ENCODE measurements at regions not wholly inside any gene's neighbourhood (a gene's known extent, or its start where the extent isn't known, plus 50 kb on each side); places are given as distances from the start of the nearest gene placed in this dataset.
A peak's percentile ranks its signal among the peaks of the same experiment; 100 is the strongest.

DNA sequence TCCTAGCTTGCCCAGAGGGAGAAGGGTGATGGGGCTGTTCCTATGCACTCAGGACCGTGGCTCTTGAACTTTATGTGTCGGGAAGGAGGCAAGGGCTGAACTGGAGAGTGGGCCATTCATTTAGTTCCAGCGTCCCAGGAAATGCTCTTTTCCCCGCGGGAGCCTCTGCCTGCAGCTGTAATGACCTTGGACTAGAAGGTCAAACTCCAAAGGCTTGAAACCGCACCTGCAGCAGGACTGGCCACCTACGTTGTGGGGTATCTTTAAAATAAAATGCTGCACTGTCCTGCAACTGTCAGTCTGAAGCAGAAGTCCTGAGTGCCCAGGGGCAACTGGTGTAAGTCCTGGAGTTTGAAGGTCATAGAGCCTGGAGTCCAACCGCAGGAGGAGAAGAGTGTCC lies 61.5 kb upstream of the LSM6 start:
- H3K36me3 ChIP-seq (ENCODE audit: low read depth): no peaks in the 10 kb centered on the region
- intact Hi-C loops (cut with DNase I, micrococcal nuclease): no loop called here
- H3K4me1 ChIP-seq (ENCODE audit: low read depth): no peaks in the 10 kb centered on the region
- no peak overlapping the region for H3K4me3 ChIP-seq
- no peaks in the 10 kb centered on the region for H3K9me3 ChIP-seq
- ATAC-seq: no peak
- TF ChIP-seq, protein P1, sequence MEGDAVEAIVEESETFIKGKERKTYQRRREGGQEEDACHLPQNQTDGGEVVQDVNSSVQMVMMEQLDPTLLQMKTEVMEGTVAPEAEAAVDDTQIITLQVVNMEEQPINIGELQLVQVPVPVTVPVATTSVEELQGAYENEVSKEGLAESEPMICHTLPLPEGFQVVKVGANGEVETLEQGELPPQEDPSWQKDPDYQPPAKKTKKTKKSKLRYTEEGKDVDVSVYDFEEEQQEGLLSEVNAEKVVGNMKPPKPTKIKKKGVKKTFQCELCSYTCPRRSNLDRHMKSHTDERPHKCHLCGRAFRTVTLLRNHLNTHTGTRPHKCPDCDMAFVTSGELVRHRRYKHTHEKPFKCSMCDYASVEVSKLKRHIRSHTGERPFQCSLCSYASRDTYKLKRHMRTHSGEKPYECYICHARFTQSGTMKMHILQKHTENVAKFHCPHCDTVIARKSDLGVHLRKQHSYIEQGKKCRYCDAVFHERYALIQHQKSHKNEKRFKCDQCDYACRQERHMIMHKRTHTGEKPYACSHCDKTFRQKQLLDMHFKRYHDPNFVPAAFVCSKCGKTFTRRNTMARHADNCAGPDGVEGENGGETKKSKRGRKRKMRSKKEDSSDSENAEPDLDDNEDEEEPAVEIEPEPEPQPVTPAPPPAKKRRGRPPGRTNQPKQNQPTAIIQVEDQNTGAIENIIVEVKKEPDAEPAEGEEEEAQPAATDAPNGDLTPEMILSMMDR (IDR thresholded peaks at IDR 0.05): no peak
- DNase-seq: no peak

DNA sequence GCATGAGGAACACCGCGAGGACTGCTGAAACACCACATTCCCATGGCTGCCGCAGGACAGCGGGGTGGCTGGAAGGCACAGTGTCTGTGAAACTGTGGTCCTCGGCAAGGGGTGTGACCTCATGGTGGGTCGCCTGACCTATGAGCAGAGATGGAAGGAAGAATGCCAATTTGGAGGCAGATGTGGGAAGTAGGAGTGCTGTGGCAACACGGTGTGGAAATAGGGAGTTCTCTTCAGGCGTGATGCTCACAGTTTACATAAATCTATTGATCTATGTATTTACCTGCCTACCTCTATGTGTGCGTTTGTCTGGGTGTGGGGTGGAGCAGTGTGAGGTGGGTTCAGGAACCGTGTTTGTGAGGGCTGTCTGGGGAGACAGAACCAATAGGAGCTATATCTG lies 62.3 kb upstream of the LSM6 start:
- intact Hi-C loops (cut with DNase I, micrococcal nuclease): no loop called here
- TF ChIP-seq, protein P1 (IDR thresholded peaks at IDR 0.05): no peak
- H3K4me3 ChIP-seq: no peak overlapping the region
- no peaks in the 10 kb centered on the region for H3K9me3 ChIP-seq
- no peak for DNase-seq
- ATAC-seq: no peak
- no peaks in the 10 kb centered on the region for H3K4me1 ChIP-seq (ENCODE audit: low read depth)
- H3K36me3 ChIP-seq (ENCODE audit: low read depth): no peaks in the 10 kb centered on the region

DNA sequence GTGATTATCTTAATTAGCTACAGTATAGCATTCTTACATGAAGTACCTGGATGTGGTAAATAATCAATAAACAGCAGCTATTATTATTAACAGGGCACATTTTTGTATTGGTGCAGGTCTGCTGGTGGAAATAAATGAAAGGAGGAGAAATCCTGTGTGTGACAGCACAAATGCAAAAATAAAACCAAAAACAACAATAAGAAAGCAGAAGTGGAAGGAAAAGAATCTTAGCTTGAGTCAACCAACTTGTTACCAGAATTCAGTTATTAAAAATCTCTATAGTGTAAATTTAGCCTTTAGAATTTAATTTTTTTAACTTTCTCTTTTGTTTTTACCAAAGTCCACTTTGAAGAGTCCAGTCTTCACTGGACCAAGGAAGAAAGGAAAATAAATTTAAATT lies 63.1 kb upstream of the LSM6 start:
- intact Hi-C loops (cut with DNase I, micrococcal nuclease): no loop called here
- ATAC-seq (no peak), DNase-seq (no peak)
- H3K4me1 ChIP-seq (ENCODE audit: low read depth): no peaks in the 10 kb centered on the region
- H3K9me3 ChIP-seq: no peaks in the 10 kb centered on the region
- no peak overlapping the region for H3K4me3 ChIP-seq
- H3K36me3 ChIP-seq (ENCODE audit: low read depth): no peaks in the 10 kb centered on the region
- TF ChIP-seq, protein P1 (IDR thresholded peaks at IDR 0.05): no peak

DNA sequence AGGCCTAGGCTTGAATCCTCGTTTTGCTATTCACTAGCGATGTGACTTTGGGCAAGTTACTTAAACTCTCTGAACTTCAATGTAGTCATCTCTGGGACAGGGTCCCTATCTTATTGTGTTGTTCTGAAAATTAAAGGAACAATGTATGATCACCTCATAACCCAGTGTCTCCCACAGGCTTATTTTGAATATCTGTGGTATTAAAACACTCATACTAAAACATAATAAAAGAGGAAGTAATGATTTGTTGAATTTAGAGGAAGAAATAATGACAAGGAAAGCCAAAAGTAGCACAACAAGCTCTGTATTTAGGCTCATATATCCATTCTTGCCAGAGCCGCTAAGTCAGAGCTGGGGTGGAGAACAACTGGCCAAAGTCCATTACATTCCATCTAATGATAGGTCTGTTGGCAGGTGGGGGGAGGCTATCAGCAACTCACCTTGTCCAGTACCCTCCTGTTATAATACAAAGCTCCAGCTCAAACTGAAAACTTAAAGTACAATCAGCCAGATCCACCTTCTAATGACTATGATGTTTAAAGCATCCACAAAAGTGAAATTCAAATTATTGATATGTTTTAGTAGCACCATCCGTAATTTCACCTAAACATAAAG lies 64.5 kb upstream of the LSM6 start:
- Histone ChIP-seq H3K4me3 (no peak overlapping the region), H3K4me1 (ENCODE audit: low read depth) (no peaks in the 10 kb centered on the region), H3K9me3 (no peaks in the 10 kb centered on the region), H3K36me3 (ENCODE audit: low read depth) (no peaks in the 10 kb centered on the region)
- intact Hi-C loops (cut with DNase I, micrococcal nuclease): no loop called here
- ATAC-seq (peak; percentile 62), DNase-seq (no peak)
- TF ChIP-seq, protein P1 (IDR thresholded peaks at IDR 0.05): no peak

DNA sequence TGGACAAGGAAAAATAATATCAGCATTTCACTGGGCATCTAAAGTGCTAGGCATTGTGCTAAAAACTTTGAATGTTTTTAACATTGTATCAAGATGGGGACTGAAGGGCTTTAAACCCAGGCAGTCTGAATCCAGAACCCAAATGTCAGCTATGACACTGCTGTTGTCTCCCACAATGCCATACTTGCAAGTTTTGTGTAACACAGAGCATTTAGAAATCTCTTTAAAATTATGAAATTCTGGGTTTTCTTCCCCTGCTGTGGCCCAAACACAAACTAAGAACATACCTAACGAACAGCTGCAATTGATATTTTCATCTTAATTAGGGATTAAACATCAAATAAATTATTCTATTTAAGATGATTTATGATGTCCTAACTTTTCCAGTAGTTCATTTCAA lies 66.8 kb upstream of the LSM6 start:
- no peaks in the 10 kb centered on the region for H3K36me3 ChIP-seq (ENCODE audit: low read depth)
- ATAC-seq: no peak
- H3K4me1 ChIP-seq (ENCODE audit: low read depth): no peaks in the 10 kb centered on the region
- intact Hi-C loops (cut with DNase I, micrococcal nuclease): no loop called here
- no peak overlapping the region for H3K4me3 ChIP-seq
- no peak for DNase-seq
- no peaks in the 10 kb centered on the region for H3K9me3 ChIP-seq
- TF ChIP-seq, protein P1 (IDR thresholded peaks at IDR 0.05): no peak
